ENCODE measurements at regions not wholly inside any gene's neighbourhood (a gene's known extent, or its start where the extent isn't known, plus 50 kb on each side); places are given as distances from the start of the nearest gene placed in this dataset.
"Not testable (repeated sequence)": the region's sequence is repeated elsewhere in the genome, so short reads cannot be mapped to it uniquely, and the experiment has no call there.

GRCh38 chr13:60924856-60925255 lies 490.8 kb downstream of the PCDH20 start:
- peak; percentile 17 for DNase-seq

GRCh38 chr13:60922576-60923231 lies 492.9 kb downstream of the PCDH20 start:
- DNase-seq, result peak; percentile 71

GRCh38 chr13:60893801-60894200 lies 496.8 kb downstream of the TDRD3 start:
- DNase-seq, result no peak

GRCh38 chr13:60887711-60888110 lies 490.7 kb downstream of the TDRD3 start:
- no peak for DNase-seq

GRCh38 chr13:60881507-60881906 lies 484.5 kb downstream of the TDRD3 start:
- DNase-seq, result no peak

- no peak for DNase-seq
Measured at GRCh38 chr13:60873116-60873515, 476.1 kb downstream of the TDRD3 start.

GRCh38 chr13:60869941-60870613 lies 473.1 kb downstream of the TDRD3 start:
- DNase-seq, result no peak

GRCh38 chr13:60869225-60869624 lies 472.2 kb downstream of the TDRD3 start:
- DNase-seq, result no peak

- DNase-seq, result no peak
Measured at GRCh38 chr13:60862036-60862435, 465.0 kb downstream of the TDRD3 start.

- DNase-seq, result no peak
Measured at GRCh38 chr13:60857698-60858097, 460.7 kb downstream of the TDRD3 start.

- no peak for DNase-seq
Measured at GRCh38 chr13:60852886-60853285, 455.9 kb downstream of the TDRD3 start.

GRCh38 chr13:60851378-60851777 lies 454.4 kb downstream of the TDRD3 start:
- no peak for DNase-seq

GRCh38 chr13:60850526-60850925 lies 453.5 kb downstream of the TDRD3 start:
- no peak for DNase-seq

- no peak for DNase-seq
Measured at GRCh38 chr13:60838581-60838980, 441.6 kb downstream of the TDRD3 start.

- no peak for DNase-seq
Measured at GRCh38 chr13:60837806-60838205, 440.8 kb downstream of the TDRD3 start.

- no peak for DNase-seq
Measured at GRCh38 chr13:60836821-60837220, 439.8 kb downstream of the TDRD3 start.

GRCh38 chr13:60811581-60811980 lies 414.6 kb downstream of the TDRD3 start:
- DNase-seq, result no peak

- DNase-seq, result not testable (repeated sequence)
Measured at GRCh38 chr13:60805640-60806039, 408.6 kb downstream of the TDRD3 start.

GRCh38 chr13:60798503-60798902 lies 401.5 kb downstream of the TDRD3 start:
- no peak for DNase-seq

- no peak for DNase-seq
Measured at GRCh38 chr13:60797112-60797511, 400.1 kb downstream of the TDRD3 start.

GRCh38 chr13:60794751-60795150 lies 397.7 kb downstream of the TDRD3 start:
- DNase-seq, result no peak

- DNase-seq, result no peak
Measured at GRCh38 chr13:60790620-60791019, 393.6 kb downstream of the TDRD3 start.

GRCh38 chr13:60788156-60788829 lies 391.3 kb downstream of the TDRD3 start:
- DNase-seq, result peak; percentile 51

Measured in muscle of arm (tissue), 1 donor.